ENCODE measurements at regions not wholly inside any gene's neighbourhood (a gene's known extent, or its start where the extent isn't known, plus 50 kb on each side); places are given as distances from the start of the nearest gene placed in this dataset.

DNA sequence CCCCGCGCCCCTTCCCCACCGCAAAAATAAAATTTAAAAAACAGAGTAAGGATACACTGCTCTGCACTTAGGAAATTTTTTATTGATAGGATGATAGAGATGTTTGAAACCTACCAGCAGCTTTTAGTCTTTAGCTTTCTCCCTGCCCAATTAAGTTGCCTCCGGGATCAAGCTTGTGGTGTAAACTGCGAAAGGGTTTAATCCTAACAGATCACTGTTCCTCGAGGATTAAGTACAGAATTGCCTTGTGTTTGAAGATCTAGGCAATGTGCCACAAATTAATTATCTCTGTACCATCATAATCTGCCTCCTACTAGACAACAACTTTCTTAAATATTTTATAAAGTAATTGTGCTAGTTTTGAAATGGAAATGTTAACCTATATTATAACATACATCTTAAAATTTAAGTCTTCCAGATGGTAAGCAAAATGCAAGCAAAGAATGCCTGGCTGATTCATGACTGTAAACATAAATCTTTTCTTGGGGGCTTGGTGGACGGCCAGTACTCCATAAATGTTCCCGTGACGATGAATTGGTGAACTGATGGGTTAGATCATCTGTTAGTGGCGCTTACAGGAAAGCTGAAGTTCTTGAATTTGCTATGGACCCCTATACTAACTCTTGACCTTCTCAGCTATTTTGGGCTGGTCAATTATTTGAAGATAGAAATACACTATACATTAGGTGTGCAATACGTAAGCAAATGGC, 58.0 kb upstream of the ARHGAP18 start:
- TF ChIP-seq, protein P1, sequence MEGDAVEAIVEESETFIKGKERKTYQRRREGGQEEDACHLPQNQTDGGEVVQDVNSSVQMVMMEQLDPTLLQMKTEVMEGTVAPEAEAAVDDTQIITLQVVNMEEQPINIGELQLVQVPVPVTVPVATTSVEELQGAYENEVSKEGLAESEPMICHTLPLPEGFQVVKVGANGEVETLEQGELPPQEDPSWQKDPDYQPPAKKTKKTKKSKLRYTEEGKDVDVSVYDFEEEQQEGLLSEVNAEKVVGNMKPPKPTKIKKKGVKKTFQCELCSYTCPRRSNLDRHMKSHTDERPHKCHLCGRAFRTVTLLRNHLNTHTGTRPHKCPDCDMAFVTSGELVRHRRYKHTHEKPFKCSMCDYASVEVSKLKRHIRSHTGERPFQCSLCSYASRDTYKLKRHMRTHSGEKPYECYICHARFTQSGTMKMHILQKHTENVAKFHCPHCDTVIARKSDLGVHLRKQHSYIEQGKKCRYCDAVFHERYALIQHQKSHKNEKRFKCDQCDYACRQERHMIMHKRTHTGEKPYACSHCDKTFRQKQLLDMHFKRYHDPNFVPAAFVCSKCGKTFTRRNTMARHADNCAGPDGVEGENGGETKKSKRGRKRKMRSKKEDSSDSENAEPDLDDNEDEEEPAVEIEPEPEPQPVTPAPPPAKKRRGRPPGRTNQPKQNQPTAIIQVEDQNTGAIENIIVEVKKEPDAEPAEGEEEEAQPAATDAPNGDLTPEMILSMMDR (conservative IDR thresholded peaks at IDR 0.05; ENCODE audit: low read length) = no peak
- H3K4me3 ChIP-seq (ENCODE audit: low read length) = peak overlapping the region; percentile 60
- DNase-seq (ENCODE audit: low read depth) = no peak

- TF ChIP-seq, protein P1 (conservative IDR thresholded peaks at IDR 0.05; ENCODE audit: low read length) = no peak
- H3K4me3 ChIP-seq (ENCODE audit: low read length) = peak overlapping the region; percentile 60
- peak; percentile 51 for DNase-seq (ENCODE audit: low read depth)
Observed at GRCh38 chr6:129766959-129767728, 57.2 kb upstream of the ARHGAP18 start.

DNA sequence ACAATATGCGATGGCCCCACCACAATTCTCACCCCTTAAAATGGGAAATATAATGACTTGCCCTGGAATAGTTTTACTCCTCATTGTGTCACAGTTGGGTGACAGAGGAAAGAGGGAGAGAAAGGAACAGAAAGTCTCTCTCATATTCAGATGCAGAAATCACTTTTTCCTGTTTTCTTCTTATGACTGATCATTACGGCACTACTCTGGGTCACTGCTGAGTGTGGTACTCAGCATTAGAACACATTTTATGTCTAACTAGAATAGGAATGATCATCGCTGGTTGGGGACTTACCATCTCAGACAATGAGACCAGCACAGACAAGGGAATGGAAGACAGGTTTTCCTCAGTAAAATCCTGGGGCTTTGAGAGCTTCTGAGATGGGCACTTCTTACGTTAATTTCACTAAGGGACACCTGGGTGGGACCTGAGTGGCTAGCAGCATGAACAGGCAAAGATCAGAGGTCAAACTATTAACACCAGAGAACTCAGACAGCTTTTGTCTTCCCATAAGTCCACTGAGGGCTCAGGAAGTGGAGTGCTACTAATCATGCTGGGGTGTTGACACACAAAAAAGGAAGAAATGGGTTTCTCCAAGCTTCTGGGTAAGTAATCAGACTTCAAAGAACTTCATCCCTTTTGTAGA, 54.9 kb upstream of the ARHGAP18 start:
- no peak overlapping the region for H3K4me3 ChIP-seq (ENCODE audit: low read length)
- TF ChIP-seq, protein P1 (conservative IDR thresholded peaks at IDR 0.05; ENCODE audit: low read length) = no peak
- DNase-seq (ENCODE audit: low read depth) = no peak

GRCh38 chr6:129759796-129760605, 50.0 kb upstream of the ARHGAP18 start:
- H3K4me3 ChIP-seq (ENCODE audit: low read length) = no peak overlapping the region
- TF ChIP-seq, protein P1 (conservative IDR thresholded peaks at IDR 0.05; ENCODE audit: low read length) = no peak
- peak; percentile 34 for DNase-seq (ENCODE audit: low read depth)

Measured in AG10803 (cell line).